Hepatocyte (in vitro differentiated cells): ENCODE measurements at regions not wholly inside any gene's neighbourhood (a gene's known extent, or its start where the extent isn't known, plus 50 kb on each side); places are given as distances from the start of the nearest gene placed in this dataset.

Experiments used
- DNase-seq: peaks from one replicate; pipeline ENCODE4 v3.0.0-alpha.2; 2016; ENCODE audit warnings: low spot score
- H2AFZ ChIP-seq: fragments of 200-600 bp; sonication (generic); 2 replicates; pipeline ENCODE4 v1.6.0; 2016; ENCODE audit warnings: antibody characterized with exemption, mild to moderate bottlenecking
- H3K27ac ChIP-seq: fragments of 200-600 bp; sonication (generic); 2 replicates; pipeline ENCODE4 v1.5.1; 2016; ENCODE audit warnings: mild to moderate bottlenecking
- H3K27me3 ChIP-seq: fragments of 200-600 bp; sonication (generic); 2 replicates; pipeline ENCODE4 v1.6.1; 2016
- H3K36me3 ChIP-seq: fragments of 200-600 bp; sonication (generic); replicated peaks from 2 replicates; pipeline ENCODE4 v1.5.1; 2016; ENCODE audit warnings: low read depth; ENCODE audit not compliant: insufficient read depth
- H3K4me1 ChIP-seq: fragments of 200-600 bp; sonication (generic); 2 replicates; pipeline ENCODE4 v1.5.1; 2016; ENCODE audit warnings: mild to moderate bottlenecking, moderate library complexity; ENCODE audit not compliant: insufficient read depth
- H3K4me2 ChIP-seq: fragments of 200-600 bp; sonication (generic); 2 replicates; pipeline ENCODE4 v1.6.0; 2016
- H3K4me3 ChIP-seq: fragments of 200-600 bp; sonication (generic); 2 replicates; pipeline ENCODE4 v1.5.1; 2016; ENCODE audit warnings: mild to moderate bottlenecking
- H3K79me2 ChIP-seq: fragments of 200-600 bp; sonication (generic); 2 replicates; pipeline ENCODE4 v1.6.0; 2017; ENCODE audit warnings: mild to moderate bottlenecking
- H3K9me2 ChIP-seq: fragments of 200-600 bp; sonication (generic); replicated peaks from 2 replicates; pipeline ENCODE4 v1.6.0; 2017; ENCODE audit warnings: mild to moderate bottlenecking; ENCODE audit not compliant: insufficient read depth
- H3K9me3 ChIP-seq: fragments of 200-600 bp; sonication (generic); 2 replicates; pipeline ENCODE4 v1.5.1; 2016; ENCODE audit warnings: low read depth, mild to moderate bottlenecking
- H4K20me1 ChIP-seq: fragments of 200-600 bp; sonication (generic); 2 replicates; pipeline ENCODE4 v1.6.0; 2016; ENCODE audit warnings: mild to moderate bottlenecking; ENCODE audit not compliant: insufficient read depth, poor library complexity, severe bottlenecking
- EZH2 ChIP-seq: fragments of 200-600 bp; sonication (generic); IDR thresholded peaks from 2 replicates; pipeline ENCODE4 v1.6.1; 2016; ENCODE audit warnings: antibody characterized with exemption, mild to moderate bottlenecking, borderline replicate concordance
- EZH2phosphoT487 ChIP-seq: fragments of 200-600 bp; sonication (generic); IDR thresholded peaks from one replicate; pipeline ENCODE4 v1.6.1; 2018; ENCODE audit warnings: antibody characterized with exemption, mild to moderate bottlenecking, low read depth, moderate library complexity; ENCODE audit not compliant: unreplicated experiment, severe bottlenecking
- WGBS: methylation state at CpG from one replicate; pipeline ENCODE4 v1.1.6; 2016; ENCODE audit warnings: low lambda C conversion rate; ENCODE audit errors: missing lambda C conversion rate; 5-methylcytosine and 5-hydroxymethylcytosine counted together
- TF ChIP-seq, protein P1 (sequence below): fragments of 200-600 bp; sonication (generic); IDR thresholded peaks from 2 replicates; pipeline ENCODE4 v1.5.1; 2016; ENCODE audit warnings: antibody characterized with exemption, mild to moderate bottlenecking; ENCODE audit not compliant: poor library complexity

DNA sequence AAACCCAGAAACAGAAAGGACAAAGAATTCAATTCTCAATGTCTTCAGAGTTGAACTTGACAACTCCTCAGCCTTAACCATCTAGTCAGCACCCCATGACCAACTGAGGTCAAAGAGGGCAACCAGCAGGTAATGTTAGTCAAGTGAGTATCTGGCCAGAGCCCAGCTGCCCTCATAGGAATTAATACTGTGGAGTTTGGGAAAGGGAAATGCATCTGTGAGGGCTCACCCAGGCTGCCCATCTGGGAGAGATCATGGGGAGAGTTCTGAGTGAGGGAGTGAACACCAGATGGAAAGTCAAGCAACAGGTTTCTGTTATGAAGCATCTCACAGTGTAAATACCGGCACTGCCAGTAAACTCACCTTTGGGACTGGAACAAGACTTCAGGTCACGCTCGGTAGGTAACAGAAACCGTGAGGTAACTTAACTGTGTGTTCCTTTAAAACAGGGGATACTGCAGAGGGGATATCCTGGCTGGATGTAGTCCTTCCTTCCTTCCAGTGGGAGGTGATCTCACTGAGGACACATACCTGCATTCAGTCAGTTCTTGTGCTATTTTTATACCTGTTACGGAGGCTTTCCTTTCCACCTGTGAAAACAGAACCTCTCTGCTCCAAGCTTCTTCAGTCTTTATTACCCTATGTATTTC is 94.4 kb downstream of the DAD1 start:
- H3K4me1 ChIP-seq = no peaks in the 10 kb centered on the region
- no peak overlapping the region for H3K4me2 ChIP-seq
- TF ChIP-seq EZH2 (no peak), EZH2phosphoT487 (no peak)
- TF ChIP-seq, protein P1, sequence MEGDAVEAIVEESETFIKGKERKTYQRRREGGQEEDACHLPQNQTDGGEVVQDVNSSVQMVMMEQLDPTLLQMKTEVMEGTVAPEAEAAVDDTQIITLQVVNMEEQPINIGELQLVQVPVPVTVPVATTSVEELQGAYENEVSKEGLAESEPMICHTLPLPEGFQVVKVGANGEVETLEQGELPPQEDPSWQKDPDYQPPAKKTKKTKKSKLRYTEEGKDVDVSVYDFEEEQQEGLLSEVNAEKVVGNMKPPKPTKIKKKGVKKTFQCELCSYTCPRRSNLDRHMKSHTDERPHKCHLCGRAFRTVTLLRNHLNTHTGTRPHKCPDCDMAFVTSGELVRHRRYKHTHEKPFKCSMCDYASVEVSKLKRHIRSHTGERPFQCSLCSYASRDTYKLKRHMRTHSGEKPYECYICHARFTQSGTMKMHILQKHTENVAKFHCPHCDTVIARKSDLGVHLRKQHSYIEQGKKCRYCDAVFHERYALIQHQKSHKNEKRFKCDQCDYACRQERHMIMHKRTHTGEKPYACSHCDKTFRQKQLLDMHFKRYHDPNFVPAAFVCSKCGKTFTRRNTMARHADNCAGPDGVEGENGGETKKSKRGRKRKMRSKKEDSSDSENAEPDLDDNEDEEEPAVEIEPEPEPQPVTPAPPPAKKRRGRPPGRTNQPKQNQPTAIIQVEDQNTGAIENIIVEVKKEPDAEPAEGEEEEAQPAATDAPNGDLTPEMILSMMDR = no peak
- no peak overlapping the region for H2AFZ ChIP-seq
- H3K4me3 ChIP-seq = no peak overlapping the region
- peaks cover 19% of the 10 kb centered on the region for H3K27me3 ChIP-seq
- H3K36me3 ChIP-seq = no peaks in the 10 kb centered on the region
- no peak overlapping the region for H3K27ac ChIP-seq
- H3K79me2 ChIP-seq = no peaks in the 10 kb centered on the region
- 84% methylated on average over 5 of the region's 5 CpGs for WGBS
- H4K20me1 ChIP-seq = no peaks in the 10 kb centered on the region
- H3K9me2 ChIP-seq = no peaks in the 10 kb centered on the region
- no peak for DNase-seq
- H3K9me3 ChIP-seq = no peaks in the 10 kb centered on the region

DNA sequence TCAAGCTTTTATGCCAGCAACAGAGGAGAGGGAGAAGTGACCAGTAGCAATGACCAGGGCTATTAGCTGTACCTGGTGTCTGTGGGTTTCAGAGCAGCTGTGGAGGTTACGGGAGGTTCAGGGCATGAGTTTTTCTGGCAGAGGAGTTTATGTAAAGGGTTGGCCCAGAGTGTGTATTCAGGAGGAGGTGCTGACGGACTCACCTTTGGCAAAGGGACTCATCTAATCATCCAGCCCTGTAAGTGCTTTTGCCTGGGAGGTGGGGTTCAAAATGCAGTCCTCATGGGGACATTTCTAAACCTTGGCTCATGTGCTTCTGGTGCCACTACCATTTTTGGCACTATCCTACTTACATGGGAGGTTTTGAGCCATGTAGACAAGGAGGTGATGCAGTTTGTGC is 95.3 kb downstream of the DAD1 start:
- Histone ChIP-seq H3K36me3 (no peaks in the 10 kb centered on the region), H3K9me3 (no peaks in the 10 kb centered on the region), H3K27me3 (peaks cover 26% of the 10 kb centered on the region), H4K20me1 (no peaks in the 10 kb centered on the region), H3K4me3 (no peak overlapping the region), H3K4me2 (no peak overlapping the region), H3K79me2 (no peaks in the 10 kb centered on the region), H3K27ac (no peak overlapping the region), H2AFZ (no peak overlapping the region), H3K9me2 (no peaks in the 10 kb centered on the region), H3K4me1 (no peaks in the 10 kb centered on the region)
- DNase-seq = no peak
- 89% methylated on average over 2 of the region's 2 CpGs for WGBS
- TF ChIP-seq EZH2 = no peak
- TF ChIP-seq, protein P1 = no peak
- TF ChIP-seq EZH2phosphoT487 = no peak

DNA sequence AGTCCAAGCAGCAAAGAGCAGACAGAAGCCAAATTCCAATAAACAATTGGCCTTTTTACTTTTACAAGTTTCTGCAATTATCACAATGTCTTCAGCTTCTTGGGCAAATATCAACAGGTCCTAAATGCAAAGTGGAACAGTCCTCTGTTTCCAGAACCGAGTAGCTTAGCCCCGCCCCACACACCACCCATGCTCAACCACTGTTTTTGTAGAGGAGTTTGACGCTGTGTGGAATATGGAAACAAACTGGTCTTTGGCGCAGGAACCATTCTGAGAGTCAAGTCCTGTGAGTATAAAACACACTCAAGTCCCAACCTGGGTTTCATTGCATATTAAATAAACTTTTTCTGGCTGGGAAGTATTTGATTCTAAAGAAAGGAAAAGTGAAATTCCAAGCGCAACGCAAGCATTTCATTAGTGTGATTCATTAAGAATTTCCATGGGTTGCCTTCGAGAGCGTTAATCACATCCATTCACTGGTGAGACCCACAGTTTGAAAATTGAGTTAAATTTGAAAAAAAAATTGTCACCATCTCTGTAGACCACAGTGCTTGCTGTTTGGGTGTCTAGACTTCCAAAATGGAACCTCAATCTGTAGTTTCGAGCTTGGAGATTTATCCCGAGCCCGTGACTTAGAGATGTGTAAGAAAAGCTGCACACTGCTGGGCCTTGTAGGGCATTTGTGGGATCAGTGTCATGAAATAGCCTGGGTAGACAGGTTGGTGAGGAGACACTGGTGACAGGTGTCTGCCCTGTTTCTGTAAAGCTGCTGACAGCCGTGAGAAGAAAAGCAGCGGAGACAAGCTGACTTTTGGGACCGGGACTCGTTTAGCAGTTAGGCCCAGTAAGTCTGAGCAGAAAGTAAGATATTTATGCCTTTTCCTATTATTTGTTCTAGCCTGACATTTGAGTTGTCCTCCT is 96.1 kb downstream of the DAD1 start:
- Histone ChIP-seq H4K20me1 (no peaks in the 10 kb centered on the region), H3K9me3 (no peaks in the 10 kb centered on the region), H2AFZ (no peak overlapping the region), H3K9me2 (no peaks in the 10 kb centered on the region), H3K79me2 (no peaks in the 10 kb centered on the region), H3K4me3 (no peak overlapping the region), H3K27me3 (peaks cover 26% of the 10 kb centered on the region), H3K36me3 (no peaks in the 10 kb centered on the region), H3K4me2 (no peak overlapping the region), H3K4me1 (no peaks in the 10 kb centered on the region), H3K27ac (no peak overlapping the region)
- WGBS = 92% methylated on average over 15 of the region's 15 CpGs
- no peak for DNase-seq
- TF ChIP-seq, protein P1 = no peak
- no peak for TF ChIP-seq EZH2
- TF ChIP-seq EZH2phosphoT487 = no peak
